Activated T-cell treated with anti-CD3 and anti-CD28 coated beads, Interleukin-2, amount 50 U/mL, for 72 hours (primary cell): ENCODE measurements at regions not wholly inside any gene's neighbourhood (a gene's known extent, or its start where the extent isn't known, plus 50 kb on each side); places are given as distances from the start of the nearest gene placed in this dataset.

Source experiments
- ATAC-seq, 2 donors: fragments of 150-1000 bp; cut with Tn5 transposase; replicated peaks in 1 of 2; 2 replicates each; pipeline ENCODE4 v1.10.0; 2021; ENCODE audit warnings: moderate library complexity in 2 of 2, mild to moderate bottlenecking in 1 of 2
- DNase-seq, 2 donors: peaks; one replicate each; pipeline ENCODE4 v3.0.0; 2021 to 2022; ENCODE audit warnings: mixed read lengths in 1 of 2
- H3K27ac Mint-ChIP-seq: one replicate; pipeline ENCODE4 v1.8.0; 2022; ENCODE audit warnings: mild to moderate bottlenecking, moderate library complexity, mixed read lengths
- H3K27me3 Mint-ChIP-seq: one replicate; pipeline ENCODE4 v1.8.0; 2022; ENCODE audit warnings: low read depth, mixed read lengths
- H3K36me3 Mint-ChIP-seq, 2 donors: one replicate each; pipeline ENCODE4 v1.8.0; 2022; ENCODE audit warnings: mixed read lengths in 2 of 2, mild to moderate bottlenecking in 1 of 2; ENCODE audit not compliant: insufficient read depth in 2 of 2
- H3K4me1 Mint-ChIP-seq: one replicate; pipeline ENCODE4 v1.8.0; 2022; ENCODE audit warnings: low read depth, mixed read lengths
- H3K4me3 Mint-ChIP-seq, 2 donors: one replicate each; pipeline ENCODE4 v1.8.0; 2022; ENCODE audit warnings: mild to moderate bottlenecking in 2 of 2, mixed read lengths in 2 of 2, moderate library complexity in 2 of 2
- H3K9me3 Mint-ChIP-seq, 2 donors: one replicate each; pipeline ENCODE4 v1.8.0; 2022; ENCODE audit warnings: mixed read lengths in 2 of 2

- Mint-ChIP-seq H3K9me3 (peaks cover 4 to 8% of the 10 kb centered on the region in 2 donors), H3K27ac (no peak overlapping the region), H3K36me3 (peaks cover 2 to 3% of the 10 kb centered on the region in 2 donors), H3K4me3 (no peak overlapping the region), H3K27me3 (no peaks in the 10 kb centered on the region), H3K4me1 (peaks cover 4% of the 10 kb centered on the region)
- ATAC-seq: no peak
- DNase-seq: no peak
Observed at GRCh38 chr3:18630295-18630694, 205.2 kb upstream of the SATB1 start.

GRCh38 chr3:18625085-18625484 is 199.9 kb upstream of the SATB1 start:
- Mint-ChIP-seq H3K27ac (no peak overlapping the region), H3K27me3 (no peaks in the 10 kb centered on the region), H3K4me1 (peaks cover 16% of the 10 kb centered on the region), H3K4me3 (no peak overlapping the region), H3K36me3 (peaks cover 2 to 3% of the 10 kb centered on the region in 2 donors), H3K9me3 (peaks cover 2 to 5% of the 10 kb centered on the region in 2 donors)
- no peak for DNase-seq
- ATAC-seq: no peak

- no peak for ATAC-seq
- H3K9me3 Mint-ChIP-seq: peaks cover 2 to 5% of the 10 kb centered on the region in 2 donors
Observed at GRCh38 chr3:18623220-18623619, 198.1 kb upstream of the SATB1 start.

GRCh38 chr3:18618723-18619122 is 193.6 kb upstream of the SATB1 start:
- Mint-ChIP-seq H3K27me3 (no peaks in the 10 kb centered on the region), H3K9me3 (peaks cover 0 to 3% of the 10 kb centered on the region in 2 donors), H3K4me1 (peaks cover under 1% of the 10 kb centered on the region), H3K4me3 (no peak overlapping the region), H3K36me3 (no peaks in the 10 kb centered on the region), H3K27ac (no peak overlapping the region)
- DNase-seq (no peak), ATAC-seq (no peak)

More at GRCh38 chr3:18623220-18623619, 198.1 kb upstream of the SATB1 start:
- H3K4me3 Mint-ChIP-seq: no peak overlapping the region
- H3K36me3 Mint-ChIP-seq: peaks cover 2 to 3% of the 10 kb centered on the region in 2 donors
- peaks cover 16% of the 10 kb centered on the region for H3K4me1 Mint-ChIP-seq
- no peaks in the 10 kb centered on the region for H3K27me3 Mint-ChIP-seq
- no peak for DNase-seq
- no peak overlapping the region for H3K27ac Mint-ChIP-seq

GRCh38 chr3:18611991-18612390 is 186.9 kb upstream of the SATB1 start:
- peak in 1 of 2 donors; percentile 45 for ATAC-seq
- peaks cover 9% of the 10 kb centered on the region for H3K4me1 Mint-ChIP-seq
- no peak overlapping the region for H3K27ac Mint-ChIP-seq
- no peak for DNase-seq
- no peak overlapping the region for H3K4me3 Mint-ChIP-seq
- H3K27me3 Mint-ChIP-seq: no peaks in the 10 kb centered on the region
- H3K36me3 Mint-ChIP-seq: peaks cover 10 to 12% of the 10 kb centered on the region in 2 donors
- H3K9me3 Mint-ChIP-seq: peaks cover 11 to 13% of the 10 kb centered on the region in 2 donors

GRCh38 chr3:18609187-18609586 is 184.0 kb upstream of the SATB1 start:
- no peaks in the 10 kb centered on the region for H3K27me3 Mint-ChIP-seq
- DNase-seq: no peak
- no peak overlapping the region for H3K27ac Mint-ChIP-seq
- H3K4me1 Mint-ChIP-seq: peaks cover 9% of the 10 kb centered on the region
- no peak for ATAC-seq
- no peak overlapping the region for H3K4me3 Mint-ChIP-seq
- H3K36me3 Mint-ChIP-seq: peaks cover 10 to 12% of the 10 kb centered on the region in 2 donors
- peaks cover 10 to 13% of the 10 kb centered on the region in 2 donors for H3K9me3 Mint-ChIP-seq

- H3K27ac Mint-ChIP-seq: no peak overlapping the region
- no peak for ATAC-seq
- no peaks in the 10 kb centered on the region for H3K4me1 Mint-ChIP-seq
- H3K27me3 Mint-ChIP-seq: no peaks in the 10 kb centered on the region
- DNase-seq: no peak
- peaks cover 21% of the 10 kb centered on the region in 2 donors for H3K36me3 Mint-ChIP-seq
- H3K9me3 Mint-ChIP-seq: peaks cover 14 to 23% of the 10 kb centered on the region in 2 donors
- no peak overlapping the region for H3K4me3 Mint-ChIP-seq
Observed at GRCh38 chr3:18597919-18598318, 172.8 kb upstream of the SATB1 start.

- H3K4me3 Mint-ChIP-seq: no peak overlapping the region
- H3K27me3 Mint-ChIP-seq: no peaks in the 10 kb centered on the region
- ATAC-seq (no peak), DNase-seq (no peak)
- H3K9me3 Mint-ChIP-seq: peaks cover 6 to 10% of the 10 kb centered on the region in 2 donors
- no peaks in the 10 kb centered on the region for H3K4me1 Mint-ChIP-seq
- H3K27ac Mint-ChIP-seq: no peak overlapping the region
- peaks cover 6 to 8% of the 10 kb centered on the region in 2 donors for H3K36me3 Mint-ChIP-seq
Observed at GRCh38 chr3:18593231-18593630, 168.1 kb upstream of the SATB1 start.

GRCh38 chr3:18591120-18591519 is 166.0 kb upstream of the SATB1 start:
- H3K27ac Mint-ChIP-seq: peak overlapping the region; percentile 31
- DNase-seq: no peak
- no peak for ATAC-seq
- no peak overlapping the region for H3K4me3 Mint-ChIP-seq
- no peaks in the 10 kb centered on the region for H3K36me3 Mint-ChIP-seq
- no peaks in the 10 kb centered on the region for H3K27me3 Mint-ChIP-seq
- no peaks in the 10 kb centered on the region for H3K4me1 Mint-ChIP-seq
- H3K9me3 Mint-ChIP-seq: peaks cover 3% of the 10 kb centered on the region in 2 donors

GRCh38 chr3:18586076-18586475 is 160.9 kb upstream of the SATB1 start:
- no peak for DNase-seq
- H3K36me3 Mint-ChIP-seq: peaks cover 4 to 16% of the 10 kb centered on the region in 2 donors
- ATAC-seq: no peak
- H3K27ac Mint-ChIP-seq: no peak overlapping the region
- no peak overlapping the region for H3K4me3 Mint-ChIP-seq
- H3K27me3 Mint-ChIP-seq: no peaks in the 10 kb centered on the region
- H3K4me1 Mint-ChIP-seq: peaks cover 19% of the 10 kb centered on the region
- peaks cover 7 to 8% of the 10 kb centered on the region in 2 donors for H3K9me3 Mint-ChIP-seq

GRCh38 chr3:18585004-18585968 is 160.1 kb upstream of the SATB1 start:
- H3K27ac Mint-ChIP-seq: peak overlapping the region; percentile 35
- ATAC-seq: peak; percentile 40 to 60
- peak overlapping the region in 1 of 2 donors; percentile 32 for H3K4me3 Mint-ChIP-seq
- no peak for DNase-seq
- H3K27me3 Mint-ChIP-seq: no peaks in the 10 kb centered on the region
- H3K4me1 Mint-ChIP-seq: peaks cover 19% of the 10 kb centered on the region
- peaks cover 8 to 9% of the 10 kb centered on the region in 2 donors for H3K9me3 Mint-ChIP-seq
- H3K36me3 Mint-ChIP-seq: peaks cover 6 to 16% of the 10 kb centered on the region in 2 donors

- DNase-seq (no peak), ATAC-seq (no peak)
- H3K4me3 Mint-ChIP-seq: no peak overlapping the region
- no peak overlapping the region for H3K27ac Mint-ChIP-seq
- H3K27me3 Mint-ChIP-seq: no peaks in the 10 kb centered on the region
- H3K9me3 Mint-ChIP-seq: peaks cover 7 to 10% of the 10 kb centered on the region in 2 donors
- H3K36me3 Mint-ChIP-seq: peaks cover 7 to 20% of the 10 kb centered on the region in 2 donors
- H3K4me1 Mint-ChIP-seq: peaks cover 32% of the 10 kb centered on the region
Observed at GRCh38 chr3:18580268-18580667, 155.1 kb upstream of the SATB1 start.

- peaks cover 7 to 20% of the 10 kb centered on the region in 2 donors for H3K36me3 Mint-ChIP-seq
- peaks cover 7 to 10% of the 10 kb centered on the region in 2 donors for H3K9me3 Mint-ChIP-seq
- no peaks in the 10 kb centered on the region for H3K27me3 Mint-ChIP-seq
- H3K4me1 Mint-ChIP-seq: peaks cover 29% of the 10 kb centered on the region
- H3K27ac Mint-ChIP-seq: no peak overlapping the region
- ATAC-seq (no peak), DNase-seq (no peak)
- H3K4me3 Mint-ChIP-seq: no peak overlapping the region
Observed at GRCh38 chr3:18579661-18580060, 154.5 kb upstream of the SATB1 start.
